GM12872 (cell line): ENCODE measurements at regions not wholly inside any gene's neighbourhood (a gene's known extent, or its start where the extent isn't known, plus 50 kb on each side); places are given as distances from the start of the nearest gene placed in this dataset.

Experiments used
- TF ChIP-seq, protein P1 (sequence below): IDR thresholded peaks from 3 replicates; pipeline ENCODE4 v1.5.1; 2011; ENCODE audit warnings: low read depth, mild to moderate bottlenecking, low read length, moderate library complexity; ENCODE audit not compliant: insufficient read depth

DNA sequence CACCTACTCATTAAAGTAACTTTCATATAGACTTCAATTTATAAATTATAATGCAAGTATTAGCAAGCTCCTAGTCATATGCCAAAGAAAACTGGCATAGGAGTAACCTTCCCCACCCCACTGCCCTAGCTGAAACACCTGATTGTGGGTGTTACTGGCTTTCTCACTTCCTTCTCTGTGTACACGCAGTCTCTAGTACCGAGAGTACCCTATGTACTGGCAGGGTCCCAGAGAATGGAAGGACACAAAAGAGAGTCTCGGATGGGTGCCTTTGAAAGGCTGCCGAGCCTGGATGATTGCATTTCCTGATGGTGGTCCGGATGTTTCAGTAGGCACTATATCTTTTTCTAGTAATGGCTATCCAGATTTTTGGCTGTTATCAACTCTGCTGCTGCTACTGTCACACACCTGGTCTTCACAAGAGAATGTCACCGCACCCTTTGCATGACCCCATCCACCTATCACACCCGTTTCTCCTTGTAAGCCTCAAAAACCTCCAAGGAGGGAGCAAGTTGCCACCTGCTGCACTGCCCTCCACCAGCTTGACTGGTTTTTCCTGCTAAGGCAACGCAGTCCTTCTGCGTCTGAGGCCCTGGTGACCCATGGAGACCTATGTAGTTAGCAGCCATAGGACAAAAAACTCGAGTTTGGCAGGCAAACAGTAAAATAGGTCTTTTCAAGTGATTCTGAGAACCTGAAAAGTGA, 53.8 kb upstream of the CLINT1 start:
- TF ChIP-seq, protein P1, sequence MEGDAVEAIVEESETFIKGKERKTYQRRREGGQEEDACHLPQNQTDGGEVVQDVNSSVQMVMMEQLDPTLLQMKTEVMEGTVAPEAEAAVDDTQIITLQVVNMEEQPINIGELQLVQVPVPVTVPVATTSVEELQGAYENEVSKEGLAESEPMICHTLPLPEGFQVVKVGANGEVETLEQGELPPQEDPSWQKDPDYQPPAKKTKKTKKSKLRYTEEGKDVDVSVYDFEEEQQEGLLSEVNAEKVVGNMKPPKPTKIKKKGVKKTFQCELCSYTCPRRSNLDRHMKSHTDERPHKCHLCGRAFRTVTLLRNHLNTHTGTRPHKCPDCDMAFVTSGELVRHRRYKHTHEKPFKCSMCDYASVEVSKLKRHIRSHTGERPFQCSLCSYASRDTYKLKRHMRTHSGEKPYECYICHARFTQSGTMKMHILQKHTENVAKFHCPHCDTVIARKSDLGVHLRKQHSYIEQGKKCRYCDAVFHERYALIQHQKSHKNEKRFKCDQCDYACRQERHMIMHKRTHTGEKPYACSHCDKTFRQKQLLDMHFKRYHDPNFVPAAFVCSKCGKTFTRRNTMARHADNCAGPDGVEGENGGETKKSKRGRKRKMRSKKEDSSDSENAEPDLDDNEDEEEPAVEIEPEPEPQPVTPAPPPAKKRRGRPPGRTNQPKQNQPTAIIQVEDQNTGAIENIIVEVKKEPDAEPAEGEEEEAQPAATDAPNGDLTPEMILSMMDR, result no peak

DNA sequence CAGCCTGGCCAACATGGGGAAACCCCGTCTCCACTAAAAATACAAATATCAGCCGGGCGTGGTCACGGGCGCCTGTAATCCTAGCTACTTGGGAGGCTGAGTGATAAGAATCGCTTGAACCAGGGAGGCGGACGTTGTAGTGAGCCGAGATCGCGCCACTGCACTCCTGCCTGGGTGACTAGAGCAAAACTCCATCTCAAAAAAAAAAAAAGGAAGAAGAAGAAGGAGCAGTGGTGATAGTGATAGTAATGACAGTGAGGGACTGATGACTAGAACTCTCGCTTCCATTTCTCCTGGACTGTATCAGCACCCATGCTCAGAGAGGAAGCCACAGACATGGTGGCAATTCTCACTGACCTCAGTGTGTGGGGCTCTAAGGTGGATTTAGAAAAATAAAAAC, 52.6 kb upstream of the CLINT1 start:
- TF ChIP-seq, protein P1, result no peak
